ENCODE measurements at regions not wholly inside any gene's neighbourhood (a gene's known extent, or its start where the extent isn't known, plus 50 kb on each side); places are given as distances from the start of the nearest gene placed in this dataset.

- DNase-seq: no peak
These were observed 113.8 kb upstream of the ARMC2 start for GRCh38 chr6:108734271-108734922.

GRCh38 chr6:108735310-108736001, 112.8 kb upstream of the ARMC2 start:
- no peak for DNase-seq

GRCh38 chr6:108736002-108736361, 112.2 kb upstream of the ARMC2 start:
- no peak for DNase-seq

- DNase-seq: no peak
These were observed 111.4 kb upstream of the ARMC2 start for GRCh38 chr6:108736832-108737231.

- no peak for DNase-seq
These were observed 110.4 kb upstream of the ARMC2 start for GRCh38 chr6:108737594-108738546.

- DNase-seq: no peak
These were observed 109.4 kb upstream of the ARMC2 start for GRCh38 chr6:108738684-108739416.

GRCh38 chr6:108739496-108740330, 108.5 kb upstream of the ARMC2 start:
- DNase-seq: no peak

- no peak for DNase-seq
These were observed 106.8 kb upstream of the ARMC2 start for GRCh38 chr6:108741331-108741989.

- DNase-seq: no peak
These were observed 106.2 kb upstream of the ARMC2 start for GRCh38 chr6:108742041-108742440.

GRCh38 chr6:108744244-108744972, 103.8 kb upstream of the ARMC2 start:
- DNase-seq: no peak

- peak; percentile 11 for DNase-seq
These were observed 103.2 kb upstream of the ARMC2 start for GRCh38 chr6:108744996-108745395.

GRCh38 chr6:108745664-108746336, 102.4 kb upstream of the ARMC2 start:
- no peak for DNase-seq

- DNase-seq: no peak
These were observed 101.9 kb upstream of the ARMC2 start for GRCh38 chr6:108746366-108746765.

- DNase-seq: no peak
These were observed 101.2 kb upstream of the ARMC2 start for GRCh38 chr6:108746836-108747575.

GRCh38 chr6:108748055-108748454, 100.2 kb upstream of the ARMC2 start:
- no peak for DNase-seq

GRCh38 chr6:108748959-108749358, 99.3 kb upstream of the ARMC2 start:
- DNase-seq: no peak

GRCh38 chr6:108750801-108751200, 97.4 kb upstream of the ARMC2 start:
- no peak for DNase-seq

GRCh38 chr6:108751282-108751681, 96.9 kb upstream of the ARMC2 start:
- no peak for DNase-seq
